ENCODE measurements at regions not wholly inside any gene's neighbourhood (a gene's known extent, or its start where the extent isn't known, plus 50 kb on each side); places are given as distances from the start of the nearest gene placed in this dataset.

DNA sequence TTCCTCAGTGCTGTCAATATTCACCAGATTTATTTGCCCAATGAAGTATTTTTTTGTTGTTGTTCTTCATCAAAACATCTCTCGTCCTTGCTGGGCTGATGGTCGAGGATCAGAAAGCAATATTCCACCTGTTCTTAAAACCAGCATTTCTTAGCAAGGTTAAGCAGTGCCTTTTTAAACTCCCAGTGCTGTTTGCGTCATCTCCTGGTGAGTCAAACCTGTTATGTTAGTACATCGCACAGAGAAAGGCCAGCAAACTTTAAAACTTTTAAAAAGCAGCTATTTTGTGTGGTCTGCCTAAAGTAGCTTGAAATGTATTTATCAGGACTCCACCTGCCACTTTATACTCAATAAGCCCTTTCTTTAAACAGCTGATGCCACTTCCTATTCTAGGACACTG lies 802.0 kb downstream of the KCNA4 start:
- ATAC-seq, result no peak
- no peak overlapping the region for H3K27ac ChIP-seq (ENCODE audit: low read length)
- in situ Hi-C loops (cut with HindIII; ENCODE audit: low pct_unique_long_range_greater_than_20kb, low sequenced_read_pairs) (no loop called here), intact Hi-C loops (cut with micrococcal nuclease; ENCODE audit: unreplicated experiment) (no loop called here)
- ChIA-PET CTCF (no interaction called here), POLR2A (interaction anchor here (0.6 kb wide), 1 partner anchor 22 kb away, joined by 3 read pairs; no protein-coding TSS in a partner anchor)
- no peak for DNase-seq (ENCODE audit: low read depth, low spot score)
- BruUV-seq (replicated peaks), result no TSS peak
- H3K36me3 ChIP-seq (ENCODE audit: control insufficient read depth, insufficient read depth, low read length), result no peaks in the 10 kb centered on the region
- TF ChIP-seq, protein P1, sequence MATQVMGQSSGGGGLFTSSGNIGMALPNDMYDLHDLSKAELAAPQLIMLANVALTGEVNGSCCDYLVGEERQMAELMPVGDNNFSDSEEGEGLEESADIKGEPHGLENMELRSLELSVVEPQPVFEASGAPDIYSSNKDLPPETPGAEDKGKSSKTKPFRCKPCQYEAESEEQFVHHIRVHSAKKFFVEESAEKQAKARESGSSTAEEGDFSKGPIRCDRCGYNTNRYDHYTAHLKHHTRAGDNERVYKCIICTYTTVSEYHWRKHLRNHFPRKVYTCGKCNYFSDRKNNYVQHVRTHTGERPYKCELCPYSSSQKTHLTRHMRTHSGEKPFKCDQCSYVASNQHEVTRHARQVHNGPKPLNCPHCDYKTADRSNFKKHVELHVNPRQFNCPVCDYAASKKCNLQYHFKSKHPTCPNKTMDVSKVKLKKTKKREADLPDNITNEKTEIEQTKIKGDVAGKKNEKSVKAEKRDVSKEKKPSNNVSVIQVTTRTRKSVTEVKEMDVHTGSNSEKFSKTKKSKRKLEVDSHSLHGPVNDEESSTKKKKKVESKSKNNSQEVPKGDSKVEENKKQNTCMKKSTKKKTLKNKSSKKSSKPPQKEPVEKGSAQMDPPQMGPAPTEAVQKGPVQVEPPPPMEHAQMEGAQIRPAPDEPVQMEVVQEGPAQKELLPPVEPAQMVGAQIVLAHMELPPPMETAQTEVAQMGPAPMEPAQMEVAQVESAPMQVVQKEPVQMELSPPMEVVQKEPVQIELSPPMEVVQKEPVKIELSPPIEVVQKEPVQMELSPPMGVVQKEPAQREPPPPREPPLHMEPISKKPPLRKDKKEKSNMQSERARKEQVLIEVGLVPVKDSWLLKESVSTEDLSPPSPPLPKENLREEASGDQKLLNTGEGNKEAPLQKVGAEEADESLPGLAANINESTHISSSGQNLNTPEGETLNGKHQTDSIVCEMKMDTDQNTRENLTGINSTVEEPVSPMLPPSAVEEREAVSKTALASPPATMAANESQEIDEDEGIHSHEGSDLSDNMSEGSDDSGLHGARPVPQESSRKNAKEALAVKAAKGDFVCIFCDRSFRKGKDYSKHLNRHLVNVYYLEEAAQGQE (IDR thresholded peaks at IDR 0.05; ENCODE audit: insufficient read depth in 1 of 2, low read depth in 2 of 2, low read length in 1 of 2), result no peak
- TF ChIP-seq, protein P2, sequence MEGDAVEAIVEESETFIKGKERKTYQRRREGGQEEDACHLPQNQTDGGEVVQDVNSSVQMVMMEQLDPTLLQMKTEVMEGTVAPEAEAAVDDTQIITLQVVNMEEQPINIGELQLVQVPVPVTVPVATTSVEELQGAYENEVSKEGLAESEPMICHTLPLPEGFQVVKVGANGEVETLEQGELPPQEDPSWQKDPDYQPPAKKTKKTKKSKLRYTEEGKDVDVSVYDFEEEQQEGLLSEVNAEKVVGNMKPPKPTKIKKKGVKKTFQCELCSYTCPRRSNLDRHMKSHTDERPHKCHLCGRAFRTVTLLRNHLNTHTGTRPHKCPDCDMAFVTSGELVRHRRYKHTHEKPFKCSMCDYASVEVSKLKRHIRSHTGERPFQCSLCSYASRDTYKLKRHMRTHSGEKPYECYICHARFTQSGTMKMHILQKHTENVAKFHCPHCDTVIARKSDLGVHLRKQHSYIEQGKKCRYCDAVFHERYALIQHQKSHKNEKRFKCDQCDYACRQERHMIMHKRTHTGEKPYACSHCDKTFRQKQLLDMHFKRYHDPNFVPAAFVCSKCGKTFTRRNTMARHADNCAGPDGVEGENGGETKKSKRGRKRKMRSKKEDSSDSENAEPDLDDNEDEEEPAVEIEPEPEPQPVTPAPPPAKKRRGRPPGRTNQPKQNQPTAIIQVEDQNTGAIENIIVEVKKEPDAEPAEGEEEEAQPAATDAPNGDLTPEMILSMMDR (IDR thresholded peaks at IDR 0.05), result no peak
- no peak for TF ChIP-seq SIN3A (IDR thresholded peaks at IDR 0.05; ENCODE audit: borderline replicate concordance, insufficient read depth, low read depth, low read length)
- TF ChIP-seq POLR2AphosphoS5 (IDR thresholded peaks at IDR 0.05; ENCODE audit: low read depth, low read length), result no peak
- TF ChIP-seq TCF7L2 (IDR thresholded peaks at IDR 0.05; ENCODE audit: low read depth, low read length), result no peak
- no peaks in the 10 kb centered on the region for H3K27me3 ChIP-seq (ENCODE audit: control insufficient read depth, insufficient read depth, low read length)
- no peak overlapping the region for H3K4me3 ChIP-seq (ENCODE audit: low read depth in 2 of 2, low read length in 2 of 2)
- H3K4me1 ChIP-seq (ENCODE audit: control insufficient read depth, insufficient read depth, low read length), result no peaks in the 10 kb centered on the region
- H3K9me3 ChIP-seq (ENCODE audit: control insufficient read depth, insufficient read depth, low read depth, low read length), result no peaks in the 10 kb centered on the region

DNA sequence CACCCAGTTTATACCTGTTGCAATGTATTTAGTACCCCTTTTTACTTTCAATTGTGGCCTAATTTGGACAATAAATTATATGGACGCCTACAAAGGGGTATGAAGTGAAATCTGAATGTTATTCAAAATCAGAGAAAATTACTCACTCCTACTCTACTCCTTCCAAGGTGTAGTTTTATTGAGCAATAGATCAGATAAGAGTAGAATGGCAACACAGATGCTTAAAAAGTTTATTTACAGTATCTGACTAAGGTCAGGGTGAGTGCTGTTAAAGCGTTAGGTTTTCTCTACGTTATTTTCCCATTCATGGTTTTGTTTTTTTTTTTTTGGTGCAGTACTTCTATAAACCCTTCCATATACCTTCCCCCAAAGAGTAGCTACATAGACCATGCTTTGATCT lies 805.6 kb downstream of the KCNA4 start:
- TF ChIP-seq POLR2AphosphoS5 (IDR thresholded peaks at IDR 0.05; ENCODE audit: low read depth, low read length) (no peak), SIN3A (IDR thresholded peaks at IDR 0.05; ENCODE audit: borderline replicate concordance, insufficient read depth, low read depth, low read length) (no peak)
- Histone ChIP-seq H3K27me3 (ENCODE audit: control insufficient read depth, insufficient read depth, low read length) (no peaks in the 10 kb centered on the region), H3K27ac (ENCODE audit: low read length) (no peak overlapping the region), H3K4me1 (ENCODE audit: control insufficient read depth, insufficient read depth, low read length) (no peaks in the 10 kb centered on the region), H3K9me3 (ENCODE audit: control insufficient read depth, insufficient read depth, low read depth, low read length) (no peaks in the 10 kb centered on the region), H3K4me3 (ENCODE audit: low read depth in 2 of 2, low read length in 2 of 2) (no peak overlapping the region), H3K36me3 (ENCODE audit: control insufficient read depth, insufficient read depth, low read length) (no peaks in the 10 kb centered on the region)
- intact Hi-C loops (cut with micrococcal nuclease; ENCODE audit: unreplicated experiment), result no loop called here
- no peak for DNase-seq (ENCODE audit: low read depth, low spot score)
- ATAC-seq, result no peak
- POLR2A ChIA-PET, result no interaction called here
- BruUV-seq (replicated peaks), result no TSS peak
- CTCF ChIA-PET, result no interaction called here
- in situ Hi-C loops (cut with HindIII; ENCODE audit: low pct_unique_long_range_greater_than_20kb, low sequenced_read_pairs), result no loop called here

DNA sequence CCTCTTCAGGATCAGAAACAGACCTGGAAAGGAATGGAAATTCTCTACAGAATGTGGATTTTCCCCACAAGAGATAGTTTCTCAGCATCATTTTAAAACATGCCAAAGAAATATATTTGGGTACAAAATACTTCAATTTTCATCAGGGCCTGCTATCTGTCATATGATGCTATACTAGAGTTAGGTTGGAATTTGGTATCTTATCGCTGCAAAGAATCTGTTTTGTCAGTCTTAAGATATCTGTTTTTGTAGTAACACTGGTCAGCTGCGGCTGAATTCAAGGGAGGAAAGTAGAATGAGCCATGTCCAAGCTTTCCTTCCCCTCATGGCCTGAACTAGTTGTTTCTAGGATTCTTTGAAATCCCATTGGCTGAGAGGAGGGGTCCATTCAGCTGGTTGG lies 806.4 kb downstream of the KCNA4 start:
- ChIA-PET CTCF (no interaction called here), POLR2A (no interaction called here)
- H3K27ac ChIP-seq (ENCODE audit: low read length), result no peak overlapping the region
- in situ Hi-C loops (cut with HindIII; ENCODE audit: low pct_unique_long_range_greater_than_20kb, low sequenced_read_pairs) (no loop called here), intact Hi-C loops (cut with micrococcal nuclease; ENCODE audit: unreplicated experiment) (no loop called here)
- BruUV-seq (replicated peaks), result no TSS peak
- no peak for DNase-seq (ENCODE audit: low read depth, low spot score)
- no peaks in the 10 kb centered on the region for H3K4me1 ChIP-seq (ENCODE audit: control insufficient read depth, insufficient read depth, low read length)
- no peaks in the 10 kb centered on the region for H3K36me3 ChIP-seq (ENCODE audit: control insufficient read depth, insufficient read depth, low read length)
- H3K9me3 ChIP-seq (ENCODE audit: control insufficient read depth, insufficient read depth, low read depth, low read length), result no peaks in the 10 kb centered on the region
- ATAC-seq, result no peak
- no peaks in the 10 kb centered on the region for H3K27me3 ChIP-seq (ENCODE audit: control insufficient read depth, insufficient read depth, low read length)
- H3K4me3 ChIP-seq (ENCODE audit: low read depth in 2 of 2, low read length in 2 of 2), result no peak overlapping the region
- TF ChIP-seq, protein P1 (IDR thresholded peaks at IDR 0.05; ENCODE audit: insufficient read depth in 1 of 2, low read depth in 2 of 2, low read length in 1 of 2), result no peak
- TF ChIP-seq POLR2AphosphoS5 (IDR thresholded peaks at IDR 0.05; ENCODE audit: low read depth, low read length) (no peak), SIN3A (IDR thresholded peaks at IDR 0.05; ENCODE audit: borderline replicate concordance, insufficient read depth, low read depth, low read length) (no peak), TCF7L2 (IDR thresholded peaks at IDR 0.05; ENCODE audit: low read depth, low read length) (no peak)
- TF ChIP-seq, protein P2 (IDR thresholded peaks at IDR 0.05), result no peak
